ENCODE measurements at regions not wholly inside any gene's neighbourhood (a gene's known extent, or its start where the extent isn't known, plus 50 kb on each side); places are given as distances from the start of the nearest gene placed in this dataset.

DNA sequence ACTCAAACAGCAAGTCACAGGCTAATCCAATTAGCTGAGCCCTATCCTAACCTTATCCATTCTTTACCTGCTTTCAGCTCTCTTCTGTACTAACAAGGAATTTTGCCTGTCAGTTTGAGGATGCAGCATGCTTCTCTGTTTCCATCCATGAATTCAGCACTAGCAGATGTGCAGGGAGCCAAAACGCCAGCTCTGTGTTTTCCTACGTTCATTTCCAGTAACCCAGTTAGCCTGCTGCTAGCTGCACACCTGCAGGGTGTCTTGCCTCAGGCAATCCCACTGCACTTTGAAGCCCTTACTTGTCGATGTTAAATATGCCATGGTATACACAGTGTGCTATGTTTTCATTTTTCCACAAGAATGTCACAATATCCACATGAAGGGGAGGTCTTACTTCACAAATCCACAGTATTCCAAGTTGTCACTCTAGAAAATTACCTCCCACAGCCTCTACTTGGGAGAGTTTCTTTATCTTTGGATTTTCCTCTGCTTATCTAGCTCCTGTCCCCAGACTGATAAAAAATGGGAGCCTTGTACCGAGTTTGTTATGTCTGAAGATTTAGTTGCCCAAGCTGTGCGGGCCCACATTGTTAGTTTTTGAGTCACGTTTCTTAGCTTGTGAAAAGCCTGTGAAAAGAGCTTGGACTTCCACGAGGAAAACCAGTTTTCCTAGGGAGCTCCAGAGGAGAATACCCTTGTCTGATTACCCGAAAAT lies 127.6 kb upstream of the HHIP start:
- no peak for TF ChIP-seq EZH2 (IDR thresholded peaks at IDR 0.05; ENCODE audit: insufficient read depth, poor library complexity, severe bottlenecking)
- TF ChIP-seq EZH2phosphoT487 (IDR thresholded peaks at IDR 0.05; ENCODE audit: insufficient read depth, low read depth): no peak
